T-helper 2 cell (primary cell): ENCODE measurements at regions not wholly inside any gene's neighbourhood (a gene's known extent, or its start where the extent isn't known, plus 50 kb on each side); places are given as distances from the start of the nearest gene placed in this dataset.

Experiments used
- DNase-seq, 5 experiments: peaks; one replicate each; pipeline versions ENCODE4 v3.0.0 to v3.0.0-alpha.2; 2012 to 2022

- no peak for DNase-seq
Observed at GRCh38 chr10:121076776-121077715, 225.9 kb downstream of the WDR11 start.

GRCh38 chr10:121078036-121078435 is 226.9 kb downstream of the WDR11 start:
- DNase-seq, result no peak

GRCh38 chr10:121078672-121079102 is 227.5 kb downstream of the WDR11 start:
- DNase-seq, result no peak

GRCh38 chr10:121079226-121079625 is 228.1 kb downstream of the WDR11 start:
- DNase-seq, result no peak

GRCh38 chr10:121080281-121080891 is 229.2 kb downstream of the WDR11 start:
- no peak for DNase-seq

- DNase-seq, result no peak
Observed at GRCh38 chr10:121081306-121081705, 230.1 kb downstream of the WDR11 start.

- DNase-seq, result no peak
Observed at GRCh38 chr10:121082984-121083383, 231.8 kb downstream of the WDR11 start.

GRCh38 chr10:121084016-121084674 is 233.0 kb downstream of the WDR11 start:
- no peak for DNase-seq

- no peak for DNase-seq
Observed at GRCh38 chr10:121084675-121085070, 233.5 kb downstream of the WDR11 start.

- DNase-seq, result no peak
Observed at GRCh38 chr10:121085367-121085766, 234.2 kb downstream of the WDR11 start.

- DNase-seq, result no peak
Observed at GRCh38 chr10:121087129-121087528, 236.0 kb downstream of the WDR11 start.

GRCh38 chr10:121087688-121088087 is 236.5 kb downstream of the WDR11 start:
- no peak for DNase-seq

- DNase-seq, result no peak
Observed at GRCh38 chr10:121088524-121088923, 237.4 kb downstream of the WDR11 start.

- DNase-seq, result no peak
Observed at GRCh38 chr10:121089434-121089833, 238.3 kb downstream of the WDR11 start.

- no peak for DNase-seq
Observed at GRCh38 chr10:121091961-121092719, 241.0 kb downstream of the WDR11 start.

- no peak for DNase-seq
Observed at GRCh38 chr10:121092720-121093095, 241.5 kb downstream of the WDR11 start.

- DNase-seq, result no peak
Observed at GRCh38 chr10:121096617-121097431, 245.7 kb downstream of the WDR11 start.

- DNase-seq, result no peak
Observed at GRCh38 chr10:121098211-121098610, 247.0 kb downstream of the WDR11 start.

- no peak for DNase-seq
Observed at GRCh38 chr10:121098751-121099150, 247.6 kb downstream of the WDR11 start.

GRCh38 chr10:121099181-121099580 is 248.0 kb downstream of the WDR11 start:
- no peak for DNase-seq

GRCh38 chr10:121099592-121099991 is 248.4 kb downstream of the WDR11 start:
- no peak for DNase-seq

GRCh38 chr10:121101561-121101960 is 250.4 kb downstream of the WDR11 start:
- no peak for DNase-seq
